ENCODE measurements at regions not wholly inside any gene's neighbourhood (a gene's known extent, or its start where the extent isn't known, plus 50 kb on each side); places are given as distances from the start of the nearest gene placed in this dataset.

DNA sequence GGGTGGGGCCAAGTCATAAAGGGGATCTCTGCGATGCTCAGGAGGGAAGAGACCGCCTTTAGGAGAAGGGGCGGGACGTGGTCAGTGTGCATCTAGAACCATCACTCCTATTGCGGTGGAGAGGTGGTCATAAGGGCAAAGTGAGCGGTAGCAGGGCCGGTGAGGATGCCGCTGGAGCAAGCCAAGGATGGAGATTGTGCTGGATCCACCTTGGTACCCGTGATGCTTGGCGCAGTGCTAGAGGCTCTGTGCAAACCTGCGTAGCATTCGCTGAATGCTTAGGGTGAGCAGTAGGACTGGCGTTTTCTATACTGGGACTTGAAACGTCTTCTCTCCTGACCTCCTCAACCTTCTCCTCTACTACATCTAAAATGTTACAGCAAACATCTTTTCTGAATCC lies 294.2 kb downstream of the FGF9 start (continued):
- TF ChIP-seq, protein P1, sequence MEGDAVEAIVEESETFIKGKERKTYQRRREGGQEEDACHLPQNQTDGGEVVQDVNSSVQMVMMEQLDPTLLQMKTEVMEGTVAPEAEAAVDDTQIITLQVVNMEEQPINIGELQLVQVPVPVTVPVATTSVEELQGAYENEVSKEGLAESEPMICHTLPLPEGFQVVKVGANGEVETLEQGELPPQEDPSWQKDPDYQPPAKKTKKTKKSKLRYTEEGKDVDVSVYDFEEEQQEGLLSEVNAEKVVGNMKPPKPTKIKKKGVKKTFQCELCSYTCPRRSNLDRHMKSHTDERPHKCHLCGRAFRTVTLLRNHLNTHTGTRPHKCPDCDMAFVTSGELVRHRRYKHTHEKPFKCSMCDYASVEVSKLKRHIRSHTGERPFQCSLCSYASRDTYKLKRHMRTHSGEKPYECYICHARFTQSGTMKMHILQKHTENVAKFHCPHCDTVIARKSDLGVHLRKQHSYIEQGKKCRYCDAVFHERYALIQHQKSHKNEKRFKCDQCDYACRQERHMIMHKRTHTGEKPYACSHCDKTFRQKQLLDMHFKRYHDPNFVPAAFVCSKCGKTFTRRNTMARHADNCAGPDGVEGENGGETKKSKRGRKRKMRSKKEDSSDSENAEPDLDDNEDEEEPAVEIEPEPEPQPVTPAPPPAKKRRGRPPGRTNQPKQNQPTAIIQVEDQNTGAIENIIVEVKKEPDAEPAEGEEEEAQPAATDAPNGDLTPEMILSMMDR (IDR thresholded peaks at IDR 0.05), result no peak
- TF ChIP-seq JUND (IDR thresholded peaks at IDR 0.05), result no peak

DNA sequence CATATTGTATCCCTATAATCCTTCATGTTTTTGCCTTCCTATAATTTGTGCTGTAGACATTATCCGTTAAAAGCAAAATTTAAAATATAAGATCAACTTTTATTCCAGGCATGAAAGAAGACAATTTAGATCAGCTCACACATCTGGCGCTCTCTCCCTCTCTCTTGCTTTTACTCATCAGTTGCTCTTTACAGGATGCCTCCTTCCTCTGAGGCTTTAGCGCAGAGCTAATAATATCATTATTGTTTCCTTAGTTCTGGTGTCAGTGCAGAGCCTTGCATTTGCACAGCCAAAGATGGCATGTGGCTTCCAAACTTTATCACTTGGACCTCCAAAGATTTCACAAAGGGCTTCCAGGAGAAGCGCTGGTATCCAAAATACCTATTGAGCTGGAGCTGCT lies 295.1 kb downstream of the FGF9 start:
- no peak overlapping the region for H2AFZ ChIP-seq (ENCODE audit: low read depth)
- no peaks in the 10 kb centered on the region for H3K9me3 ChIP-seq
- POLR2A ChIA-PET, result no interaction called here
- H3K27me3 ChIP-seq (ENCODE audit: insufficient read depth), result no peaks in the 10 kb centered on the region
- no peak for DNase-seq
- H3K9me2 ChIP-seq, result no peaks in the 10 kb centered on the region
- WGBS (ENCODE audit: low lambda C conversion rate), result 3% methylated on average over 4 of the region's 4 CpGs
- no peaks in the 10 kb centered on the region for H3K4me1 ChIP-seq (ENCODE audit: control insufficient read depth in 1 of 2, insufficient read depth in 2 of 2, low read depth in 1 of 2, low read length in 1 of 2)
- no peak overlapping the region for H3K4me2 ChIP-seq
- CTCF ChIA-PET, result no interaction called here
- H3K27ac ChIP-seq (ENCODE audit: low read depth in 2 of 2, low read length in 1 of 2), result no peak overlapping the region
- H3K36me3 ChIP-seq (replicated peaks in 1 of 2; ENCODE audit: control insufficient read depth in 1 of 2, insufficient read depth in 2 of 2, low read length in 1 of 2), result no peaks in the 10 kb centered on the region
- TF ChIP-seq TEAD4 (IDR thresholded peaks at IDR 0.05; ENCODE audit: borderline replicate concordance, insufficient read depth) (no peak), RFX5 (IDR thresholded peaks at IDR 0.05; ENCODE audit: low read length) (no peak), FOXM1 (IDR thresholded peaks at IDR 0.05; ENCODE audit: low read depth) (no peak), EZH2phosphoT487 (IDR thresholded peaks at IDR 0.05; ENCODE audit: borderline replicate concordance, low read depth) (no peak), FOXJ3 (CRISPR knock-in tag; IDR thresholded peaks at IDR 0.05) (no peak), TAF1 (IDR thresholded peaks at IDR 0.05; ENCODE audit: borderline replicate concordance, low read depth, low read length) (no peak), GATA2 (CRISPR knock-in tag; IDR thresholded peaks at IDR 0.05) (no peak)
- TF ChIP-seq, protein P2, sequence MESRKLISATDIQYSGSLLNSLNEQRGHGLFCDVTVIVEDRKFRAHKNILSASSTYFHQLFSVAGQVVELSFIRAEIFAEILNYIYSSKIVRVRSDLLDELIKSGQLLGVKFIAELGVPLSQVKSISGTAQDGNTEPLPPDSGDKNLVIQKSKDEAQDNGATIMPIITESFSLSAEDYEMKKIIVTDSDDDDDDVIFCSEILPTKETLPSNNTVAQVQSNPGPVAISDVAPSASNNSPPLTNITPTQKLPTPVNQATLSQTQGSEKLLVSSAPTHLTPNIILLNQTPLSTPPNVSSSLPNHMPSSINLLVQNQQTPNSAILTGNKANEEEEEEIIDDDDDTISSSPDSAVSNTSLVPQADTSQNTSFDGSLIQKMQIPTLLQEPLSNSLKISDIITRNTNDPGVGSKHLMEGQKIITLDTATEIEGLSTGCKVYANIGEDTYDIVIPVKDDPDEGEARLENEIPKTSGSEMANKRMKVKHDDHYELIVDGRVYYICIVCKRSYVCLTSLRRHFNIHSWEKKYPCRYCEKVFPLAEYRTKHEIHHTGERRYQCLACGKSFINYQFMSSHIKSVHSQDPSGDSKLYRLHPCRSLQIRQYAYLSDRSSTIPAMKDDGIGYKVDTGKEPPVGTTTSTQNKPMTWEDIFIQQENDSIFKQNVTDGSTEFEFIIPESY (IDR thresholded peaks at IDR 0.05; ENCODE audit: borderline replicate concordance, low read depth), result no peak
- TF ChIP-seq, protein P3, sequence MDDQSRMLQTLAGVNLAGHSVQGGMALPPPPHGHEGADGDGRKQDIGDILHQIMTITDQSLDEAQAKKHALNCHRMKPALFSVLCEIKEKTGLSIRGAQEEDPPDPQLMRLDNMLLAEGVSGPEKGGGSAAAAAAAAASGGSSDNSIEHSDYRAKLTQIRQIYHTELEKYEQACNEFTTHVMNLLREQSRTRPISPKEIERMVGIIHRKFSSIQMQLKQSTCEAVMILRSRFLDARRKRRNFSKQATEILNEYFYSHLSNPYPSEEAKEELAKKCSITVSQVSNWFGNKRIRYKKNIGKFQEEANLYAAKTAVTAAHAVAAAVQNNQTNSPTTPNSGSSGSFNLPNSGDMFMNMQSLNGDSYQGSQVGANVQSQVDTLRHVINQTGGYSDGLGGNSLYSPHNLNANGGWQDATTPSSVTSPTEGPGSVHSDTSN (IDR thresholded peaks at IDR 0.05), result no peak
- TF ChIP-seq, protein P4, sequence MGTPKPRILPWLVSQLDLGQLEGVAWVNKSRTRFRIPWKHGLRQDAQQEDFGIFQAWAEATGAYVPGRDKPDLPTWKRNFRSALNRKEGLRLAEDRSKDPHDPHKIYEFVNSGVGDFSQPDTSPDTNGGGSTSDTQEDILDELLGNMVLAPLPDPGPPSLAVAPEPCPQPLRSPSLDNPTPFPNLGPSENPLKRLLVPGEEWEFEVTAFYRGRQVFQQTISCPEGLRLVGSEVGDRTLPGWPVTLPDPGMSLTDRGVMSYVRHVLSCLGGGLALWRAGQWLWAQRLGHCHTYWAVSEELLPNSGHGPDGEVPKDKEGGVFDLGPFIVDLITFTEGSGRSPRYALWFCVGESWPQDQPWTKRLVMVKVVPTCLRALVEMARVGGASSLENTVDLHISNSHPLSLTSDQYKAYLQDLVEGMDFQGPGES (IDR thresholded peaks at IDR 0.05; ENCODE audit: low read depth, low read length), result no peak
- TF ChIP-seq, protein P5, sequence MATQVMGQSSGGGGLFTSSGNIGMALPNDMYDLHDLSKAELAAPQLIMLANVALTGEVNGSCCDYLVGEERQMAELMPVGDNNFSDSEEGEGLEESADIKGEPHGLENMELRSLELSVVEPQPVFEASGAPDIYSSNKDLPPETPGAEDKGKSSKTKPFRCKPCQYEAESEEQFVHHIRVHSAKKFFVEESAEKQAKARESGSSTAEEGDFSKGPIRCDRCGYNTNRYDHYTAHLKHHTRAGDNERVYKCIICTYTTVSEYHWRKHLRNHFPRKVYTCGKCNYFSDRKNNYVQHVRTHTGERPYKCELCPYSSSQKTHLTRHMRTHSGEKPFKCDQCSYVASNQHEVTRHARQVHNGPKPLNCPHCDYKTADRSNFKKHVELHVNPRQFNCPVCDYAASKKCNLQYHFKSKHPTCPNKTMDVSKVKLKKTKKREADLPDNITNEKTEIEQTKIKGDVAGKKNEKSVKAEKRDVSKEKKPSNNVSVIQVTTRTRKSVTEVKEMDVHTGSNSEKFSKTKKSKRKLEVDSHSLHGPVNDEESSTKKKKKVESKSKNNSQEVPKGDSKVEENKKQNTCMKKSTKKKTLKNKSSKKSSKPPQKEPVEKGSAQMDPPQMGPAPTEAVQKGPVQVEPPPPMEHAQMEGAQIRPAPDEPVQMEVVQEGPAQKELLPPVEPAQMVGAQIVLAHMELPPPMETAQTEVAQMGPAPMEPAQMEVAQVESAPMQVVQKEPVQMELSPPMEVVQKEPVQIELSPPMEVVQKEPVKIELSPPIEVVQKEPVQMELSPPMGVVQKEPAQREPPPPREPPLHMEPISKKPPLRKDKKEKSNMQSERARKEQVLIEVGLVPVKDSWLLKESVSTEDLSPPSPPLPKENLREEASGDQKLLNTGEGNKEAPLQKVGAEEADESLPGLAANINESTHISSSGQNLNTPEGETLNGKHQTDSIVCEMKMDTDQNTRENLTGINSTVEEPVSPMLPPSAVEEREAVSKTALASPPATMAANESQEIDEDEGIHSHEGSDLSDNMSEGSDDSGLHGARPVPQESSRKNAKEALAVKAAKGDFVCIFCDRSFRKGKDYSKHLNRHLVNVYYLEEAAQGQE (IDR thresholded peaks at IDR 0.05; ENCODE audit: low read depth, low read length), result no peak
- TF ChIP-seq, protein P6, sequence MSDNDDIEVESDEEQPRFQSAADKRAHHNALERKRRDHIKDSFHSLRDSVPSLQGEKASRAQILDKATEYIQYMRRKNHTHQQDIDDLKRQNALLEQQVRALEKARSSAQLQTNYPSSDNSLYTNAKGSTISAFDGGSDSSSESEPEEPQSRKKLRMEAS (IDR thresholded peaks at IDR 0.05; ENCODE audit: low read depth), result no peak
- H3K4me3 ChIP-seq (ENCODE audit: low read depth in 2 of 2, low read length in 1 of 2), result no peak overlapping the region
- H3K9ac ChIP-seq, result no peak overlapping the region
- H4K20me1 ChIP-seq (ENCODE audit: insufficient read depth), result no peaks in the 10 kb centered on the region
- no peaks in the 10 kb centered on the region for H3F3A ChIP-seq (replicated peaks; ENCODE audit: insufficient read depth)
- H3K79me2 ChIP-seq (ENCODE audit: insufficient read depth), result no peaks in the 10 kb centered on the region

Measured in SK-N-SH (cell line).